ENCODE measurements at regions not wholly inside any gene's neighbourhood (a gene's known extent, or its start where the extent isn't known, plus 50 kb on each side); places are given as distances from the start of the nearest gene placed in this dataset.

- TF ChIP-seq, protein P1, sequence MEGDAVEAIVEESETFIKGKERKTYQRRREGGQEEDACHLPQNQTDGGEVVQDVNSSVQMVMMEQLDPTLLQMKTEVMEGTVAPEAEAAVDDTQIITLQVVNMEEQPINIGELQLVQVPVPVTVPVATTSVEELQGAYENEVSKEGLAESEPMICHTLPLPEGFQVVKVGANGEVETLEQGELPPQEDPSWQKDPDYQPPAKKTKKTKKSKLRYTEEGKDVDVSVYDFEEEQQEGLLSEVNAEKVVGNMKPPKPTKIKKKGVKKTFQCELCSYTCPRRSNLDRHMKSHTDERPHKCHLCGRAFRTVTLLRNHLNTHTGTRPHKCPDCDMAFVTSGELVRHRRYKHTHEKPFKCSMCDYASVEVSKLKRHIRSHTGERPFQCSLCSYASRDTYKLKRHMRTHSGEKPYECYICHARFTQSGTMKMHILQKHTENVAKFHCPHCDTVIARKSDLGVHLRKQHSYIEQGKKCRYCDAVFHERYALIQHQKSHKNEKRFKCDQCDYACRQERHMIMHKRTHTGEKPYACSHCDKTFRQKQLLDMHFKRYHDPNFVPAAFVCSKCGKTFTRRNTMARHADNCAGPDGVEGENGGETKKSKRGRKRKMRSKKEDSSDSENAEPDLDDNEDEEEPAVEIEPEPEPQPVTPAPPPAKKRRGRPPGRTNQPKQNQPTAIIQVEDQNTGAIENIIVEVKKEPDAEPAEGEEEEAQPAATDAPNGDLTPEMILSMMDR (IDR thresholded peaks at IDR 0.05) = no peak
- TF ChIP-seq POLR2A (IDR thresholded peaks at IDR 0.05) = no peak
These were observed 687.0 kb downstream of the CETN3 start for GRCh38 chr5:89722538-89722937.
